Parathyroid adenoma (tissue), 2 donors: ENCODE measurements at regions not wholly inside any gene's neighbourhood (a gene's known extent, or its start where the extent isn't known, plus 50 kb on each side); places are given as distances from the start of the nearest gene placed in this dataset.
A peak's percentile ranks its signal among the peaks of the same experiment; 100 is the strongest.

Experiments
- H2AFZ ChIP-seq: fragments of 300-600 bp; sonication (generic); one replicate; pipeline ENCODE4 v1.7.0; 2017; ENCODE audit warnings: antibody characterized with exemption, mild to moderate bottlenecking
- H3K27ac ChIP-seq: fragments of 300-600 bp; sonication (generic); one replicate; pipeline ENCODE4 v1.7.0; 2017
- H3K27me3 ChIP-seq: fragments of 300-600 bp; sonication (generic); one replicate; pipeline ENCODE4 v1.7.0; 2017; ENCODE audit warnings: low read length; ENCODE audit not compliant: control insufficient read depth, insufficient read depth
- H3K36me3 ChIP-seq: fragments of 300-600 bp; sonication (generic); one replicate; pipeline ENCODE4 v1.7.0; 2017; ENCODE audit warnings: low read length; ENCODE audit not compliant: control insufficient read depth, insufficient read depth
- H3K4me1 ChIP-seq: fragments of 300-600 bp; sonication (generic); one replicate; pipeline ENCODE4 v1.7.0; 2017; ENCODE audit warnings: control low read depth
- H3K4me2 ChIP-seq: fragments of 300-600 bp; sonication (generic); one replicate; pipeline ENCODE4 v1.7.0; 2017; ENCODE audit warnings: low read length
- H3K4me3 ChIP-seq: fragments of 300-600 bp; sonication (generic); one replicate; pipeline ENCODE4 v1.7.0; 2017; ENCODE audit warnings: low read depth, low read length
- H3K79me2 ChIP-seq: fragments of 300-600 bp; sonication (generic); one replicate; pipeline ENCODE4 v1.7.0; 2017; ENCODE audit warnings: control low read depth
- H3K9ac ChIP-seq: fragments of 300-600 bp; sonication (generic); one replicate; pipeline ENCODE4 v1.7.0; 2017; ENCODE audit warnings: mild to moderate bottlenecking
- H3K9me3 ChIP-seq: fragments of 300-600 bp; sonication (generic); one replicate; pipeline ENCODE4 v1.7.0; 2017; ENCODE audit warnings: low read length; ENCODE audit not compliant: control insufficient read depth
- CTCF ChIP-seq: fragments of 300-600 bp; sonication (generic); IDR thresholded peaks from one replicate; pipeline ENCODE4 v1.7.0; 2017; ENCODE audit warnings: antibody characterized with exemption, mild to moderate bottlenecking
- donor health status: primary hyperparathyroidism.

- Histone ChIP-seq H3K4me3 (peak overlapping the region; percentile 41), H3K9me3 (no peaks in the 10 kb centered on the region), H3K9ac (no peak overlapping the region), H2AFZ (peak overlapping the region; percentile 62), H3K4me1 (no peaks in the 10 kb centered on the region), H3K79me2 (no peaks in the 10 kb centered on the region), H3K4me2 (peak overlapping the region; percentile 74), H3K36me3 (no peaks in the 10 kb centered on the region), H3K27me3 (no peaks in the 10 kb centered on the region), H3K27ac (no peak overlapping the region)
- TF ChIP-seq CTCF, result peak; percentile 58
Observed at GRCh38 chr19:30696514-30696913, 324.3 kb downstream of the ZNF536 start.

- no peaks in the 10 kb centered on the region for H3K27me3 ChIP-seq
- H3K36me3 ChIP-seq, result no peaks in the 10 kb centered on the region
- no peak overlapping the region for H3K4me2 ChIP-seq
- no peaks in the 10 kb centered on the region for H3K4me1 ChIP-seq
- H3K9me3 ChIP-seq, result no peaks in the 10 kb centered on the region
- H2AFZ ChIP-seq, result no peak overlapping the region
- H3K9ac ChIP-seq, result no peak overlapping the region
- no peaks in the 10 kb centered on the region for H3K79me2 ChIP-seq
- TF ChIP-seq CTCF, result no peak
- H3K27ac ChIP-seq, result no peak overlapping the region
- no peak overlapping the region for H3K4me3 ChIP-seq
Observed at GRCh38 chr19:30695171-30695875, 323.1 kb downstream of the ZNF536 start.

GRCh38 chr19:30694156-30694755 is 322.1 kb downstream of the ZNF536 start:
- Histone ChIP-seq H2AFZ (no peak overlapping the region), H3K27ac (no peak overlapping the region), H3K4me1 (no peaks in the 10 kb centered on the region), H3K4me3 (no peak overlapping the region), H3K4me2 (no peak overlapping the region), H3K9ac (no peak overlapping the region), H3K36me3 (no peaks in the 10 kb centered on the region), H3K27me3 (no peaks in the 10 kb centered on the region), H3K9me3 (no peaks in the 10 kb centered on the region), H3K79me2 (no peaks in the 10 kb centered on the region)
- no peak for TF ChIP-seq CTCF

GRCh38 chr19:30692879-30693503 is 320.8 kb downstream of the ZNF536 start:
- no peak overlapping the region for H3K9ac ChIP-seq
- no peak overlapping the region for H3K27ac ChIP-seq
- H3K79me2 ChIP-seq, result no peaks in the 10 kb centered on the region
- no peaks in the 10 kb centered on the region for H3K27me3 ChIP-seq
- TF ChIP-seq CTCF, result no peak
- H3K9me3 ChIP-seq, result no peaks in the 10 kb centered on the region
- H3K36me3 ChIP-seq, result no peaks in the 10 kb centered on the region
- H3K4me2 ChIP-seq, result peak overlapping the region; percentile 51
- no peaks in the 10 kb centered on the region for H3K4me1 ChIP-seq
- no peak overlapping the region for H3K4me3 ChIP-seq
- H2AFZ ChIP-seq, result no peak overlapping the region
